Testis (tissue), 2 donors: ENCODE measurements at regions not wholly inside any gene's neighbourhood (a gene's known extent, or its start where the extent isn't known, plus 50 kb on each side); places are given as distances from the start of the nearest gene placed in this dataset.

Experiments
- POLR2A ChIP-seq: fragments of 450-650 bp; IDR thresholded peaks from one replicate; pipeline ENCODE4 v1.6.1; 2017; ENCODE audit warnings: antibody characterized with exemption, mild to moderate bottlenecking, moderate library complexity
- TF ChIP-seq, protein P1 (sequence below), 3 experiments: fragments of 450-650 bp in 2 of 3; fragments of 200-600 bp in 1 of 3; sonication (generic) in 1 of 3; IDR thresholded peaks; one replicate each; pipeline ENCODE4 v1.5.1; 2016 to 2019; ENCODE audit warnings: antibody characterized with exemption in 3 of 3, mild to moderate bottlenecking in 2 of 3, moderate library complexity in 1 of 3

DNA sequence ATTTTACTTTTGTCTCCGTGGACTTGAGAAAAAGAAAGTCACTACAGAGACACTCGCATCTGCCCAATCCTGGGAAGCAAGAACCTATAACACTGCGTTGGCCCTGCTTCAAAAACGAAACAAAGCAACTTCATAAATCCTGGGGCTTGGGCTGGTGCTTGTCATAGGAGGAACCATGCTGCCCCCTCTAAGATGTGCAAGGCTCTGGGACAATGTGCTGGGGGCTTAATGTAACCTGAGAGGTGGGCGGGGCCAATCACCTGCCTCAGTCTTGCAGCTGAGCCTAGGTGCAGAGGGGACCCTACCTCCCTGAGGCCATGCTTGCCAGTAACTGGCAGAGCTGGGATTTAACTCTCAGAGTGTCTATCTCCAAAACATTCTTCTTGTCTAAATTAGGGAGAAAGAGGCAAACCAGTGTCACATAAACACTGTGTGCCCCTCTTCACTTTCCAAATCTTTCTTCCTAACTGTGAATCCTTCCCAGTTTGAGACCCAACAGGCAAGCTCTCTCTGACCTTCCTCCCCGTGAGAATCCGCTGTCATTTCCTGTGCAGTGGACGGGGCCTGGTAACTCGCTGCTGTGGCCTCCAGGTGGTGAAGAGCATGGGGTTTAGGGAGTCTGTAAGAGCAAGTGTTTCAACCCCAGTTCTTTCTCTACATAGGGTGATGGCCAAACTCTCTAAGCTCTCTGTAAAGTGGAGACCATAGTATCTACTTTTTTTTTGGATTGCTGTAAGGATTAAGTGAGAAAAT is 115.1 kb downstream of the ACKR3 start:
- TF ChIP-seq, protein P1, sequence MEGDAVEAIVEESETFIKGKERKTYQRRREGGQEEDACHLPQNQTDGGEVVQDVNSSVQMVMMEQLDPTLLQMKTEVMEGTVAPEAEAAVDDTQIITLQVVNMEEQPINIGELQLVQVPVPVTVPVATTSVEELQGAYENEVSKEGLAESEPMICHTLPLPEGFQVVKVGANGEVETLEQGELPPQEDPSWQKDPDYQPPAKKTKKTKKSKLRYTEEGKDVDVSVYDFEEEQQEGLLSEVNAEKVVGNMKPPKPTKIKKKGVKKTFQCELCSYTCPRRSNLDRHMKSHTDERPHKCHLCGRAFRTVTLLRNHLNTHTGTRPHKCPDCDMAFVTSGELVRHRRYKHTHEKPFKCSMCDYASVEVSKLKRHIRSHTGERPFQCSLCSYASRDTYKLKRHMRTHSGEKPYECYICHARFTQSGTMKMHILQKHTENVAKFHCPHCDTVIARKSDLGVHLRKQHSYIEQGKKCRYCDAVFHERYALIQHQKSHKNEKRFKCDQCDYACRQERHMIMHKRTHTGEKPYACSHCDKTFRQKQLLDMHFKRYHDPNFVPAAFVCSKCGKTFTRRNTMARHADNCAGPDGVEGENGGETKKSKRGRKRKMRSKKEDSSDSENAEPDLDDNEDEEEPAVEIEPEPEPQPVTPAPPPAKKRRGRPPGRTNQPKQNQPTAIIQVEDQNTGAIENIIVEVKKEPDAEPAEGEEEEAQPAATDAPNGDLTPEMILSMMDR (IDR thresholded peaks at IDR 0.05) = no peak
- TF ChIP-seq POLR2A = no peak
